ENCODE measurements at regions not wholly inside any gene's neighbourhood (a gene's known extent, or its start where the extent isn't known, plus 50 kb on each side); places are given as distances from the start of the nearest gene placed in this dataset.
A peak's percentile ranks its signal among the peaks of the same experiment; 100 is the strongest.

- peak in 1 of 2 donors; percentile 56 for DNase-seq (ENCODE audit: low spot score in 2 of 2)
- H3K27ac ChIP-seq: no peak overlapping the region
- H3K9me3 ChIP-seq: no peaks in the 10 kb centered on the region
- no peak for TF ChIP-seq CTCF (IDR thresholded peaks at IDR 0.05)
- TF ChIP-seq EP300 (IDR thresholded peaks at IDR 0.05): no peak
- no peak for TF ChIP-seq POLR2A (IDR thresholded peaks at IDR 0.05)
- no peak for TF ChIP-seq POLR2AphosphoS5 (IDR thresholded peaks at IDR 0.05)
- H3K27me3 ChIP-seq: no peaks in the 10 kb centered on the region
- no peak overlapping the region for H3K4me3 ChIP-seq
- H3K4me1 ChIP-seq: no peaks in the 10 kb centered on the region
- no peaks in the 10 kb centered on the region for H3K36me3 ChIP-seq
- WGBS: 63% methylated on average over 12 of the region's 12 CpGs
These were observed 151.4 kb upstream of the ZRANB2 start for GRCh38 chr1:71232166-71232763.

- WGBS: 58% methylated on average over 1 of the region's 1 CpG
- no peaks in the 10 kb centered on the region for H3K4me1 ChIP-seq
- no peaks in the 10 kb centered on the region for H3K36me3 ChIP-seq
- no peak overlapping the region for H3K27ac ChIP-seq
- H3K9me3 ChIP-seq: no peaks in the 10 kb centered on the region
- H3K4me3 ChIP-seq: no peak overlapping the region
- DNase-seq (ENCODE audit: low spot score in 2 of 2): no peak
- H3K27me3 ChIP-seq: no peaks in the 10 kb centered on the region
- no peak for TF ChIP-seq EP300 (IDR thresholded peaks at IDR 0.05)
- TF ChIP-seq POLR2AphosphoS5 (IDR thresholded peaks at IDR 0.05): no peak
- TF ChIP-seq CTCF (IDR thresholded peaks at IDR 0.05): no peak
- no peak for TF ChIP-seq POLR2A (IDR thresholded peaks at IDR 0.05)
These were observed 150.9 kb upstream of the ZRANB2 start for GRCh38 chr1:71231751-71232150.

- no peak overlapping the region for H3K27ac ChIP-seq
- 62% methylated on average over 11 of the region's 12 CpGs for WGBS
- no peaks in the 10 kb centered on the region for H3K9me3 ChIP-seq
- H3K4me3 ChIP-seq: no peak overlapping the region
- no peaks in the 10 kb centered on the region for H3K4me1 ChIP-seq
- DNase-seq (ENCODE audit: low spot score in 2 of 2): no peak
- H3K36me3 ChIP-seq: no peaks in the 10 kb centered on the region
- H3K27me3 ChIP-seq: no peaks in the 10 kb centered on the region
- TF ChIP-seq CTCF (IDR thresholded peaks at IDR 0.05) (no peak), POLR2AphosphoS5 (IDR thresholded peaks at IDR 0.05) (no peak), EP300 (IDR thresholded peaks at IDR 0.05) (no peak)
These were observed 148.0 kb upstream of the ZRANB2 start for GRCh38 chr1:71228742-71229365.

GRCh38 chr1:71228241-71228640, 147.4 kb upstream of the ZRANB2 start:
- DNase-seq (ENCODE audit: low spot score in 2 of 2): no peak
- no peak overlapping the region for H3K27ac ChIP-seq
- no peaks in the 10 kb centered on the region for H3K36me3 ChIP-seq
- TF ChIP-seq EP300 (IDR thresholded peaks at IDR 0.05): no peak
- TF ChIP-seq POLR2AphosphoS5 (IDR thresholded peaks at IDR 0.05): no peak
- TF ChIP-seq CTCF (IDR thresholded peaks at IDR 0.05): no peak
- TF ChIP-seq POLR2A (IDR thresholded peaks at IDR 0.05): no peak
- H3K4me3 ChIP-seq: no peak overlapping the region
- no peaks in the 10 kb centered on the region for H3K27me3 ChIP-seq
- no peaks in the 10 kb centered on the region for H3K9me3 ChIP-seq
- 70% methylated on average over 4 of the region's 4 CpGs for WGBS
- no peaks in the 10 kb centered on the region for H3K4me1 ChIP-seq

GRCh38 chr1:71224741-71225377, 144.0 kb upstream of the ZRANB2 start:
- no peak overlapping the region for H3K27ac ChIP-seq
- H3K4me1 ChIP-seq: peaks cover 4% of the 10 kb centered on the region
- WGBS: 58% methylated on average over 4 of the region's 4 CpGs
- H3K36me3 ChIP-seq: no peaks in the 10 kb centered on the region
- no peak for DNase-seq (ENCODE audit: low spot score in 2 of 2)
- no peaks in the 10 kb centered on the region for H3K9me3 ChIP-seq
- TF ChIP-seq CTCF (IDR thresholded peaks at IDR 0.05) (no peak), EP300 (IDR thresholded peaks at IDR 0.05) (no peak), POLR2AphosphoS5 (IDR thresholded peaks at IDR 0.05) (no peak), POLR2A (IDR thresholded peaks at IDR 0.05) (no peak)
- H3K4me3 ChIP-seq: no peak overlapping the region
- no peaks in the 10 kb centered on the region for H3K27me3 ChIP-seq
